ENCODE measurements at regions not wholly inside any gene's neighbourhood (a gene's known extent, or its start where the extent isn't known, plus 50 kb on each side); places are given as distances from the start of the nearest gene placed in this dataset.

- TF ChIP-seq POLR2A (IDR thresholded peaks at IDR 0.05) (no peak), CTCF (IDR thresholded peaks at IDR 0.05) (no peak)
These were observed 74.9 kb upstream of the NRBF2 start for GRCh38 chr10:63058236-63058635.

Measured in esophagus squamous epithelium (tissue), 4 donors.